SK-N-SH treated with all-trans-retinoic acid at 6 μM for 48 hours (cell line): ENCODE measurements at regions not wholly inside any gene's neighbourhood (a gene's known extent, or its start where the extent isn't known, plus 50 kb on each side); places are given as distances from the start of the nearest gene placed in this dataset.

Experiments
- ATAC-seq: fragments of 200-7000 bp; cut with Tn5 transposase; 3 replicates; pipeline ENCODE4 v1.9.1; 2020; ENCODE audit warnings: mild to moderate bottlenecking, moderate library complexity
- BACH2 ChIP-seq: fragments of 250-450 bp; sonication (Bioruptor Pico); IDR thresholded peaks from 2 replicates; pipeline ENCODE4 v1.9.0; 2021; ENCODE audit warnings: mild to moderate bottlenecking, borderline replicate concordance
- CSDC2 ChIP-seq: fragments of 250-450 bp; sonication (Bioruptor Pico); IDR thresholded peaks from 2 replicates; pipeline ENCODE4 v1.5.0; 2020; ENCODE audit warnings: mild to moderate bottlenecking, moderate library complexity
- ESRRG ChIP-seq: fragments of 250-450 bp; sonication (Bioruptor Pico); IDR thresholded peaks from 2 replicates; pipeline ENCODE4 v1.6.1; 2021; ENCODE audit warnings: mild to moderate bottlenecking
- GLIS3 ChIP-seq: fragments of 250-450 bp; sonication (Bioruptor Pico); IDR thresholded peaks from 2 replicates; pipeline ENCODE4 v1.5.0; 2020; ENCODE audit warnings: mild to moderate bottlenecking, moderate library complexity
- OSR1 ChIP-seq: fragments of 250-450 bp; sonication (Bioruptor Pico); IDR thresholded peaks from 2 replicates; pipeline ENCODE4 v1.8.0; 2022; ENCODE audit warnings: moderate library complexity, mild to moderate bottlenecking, inconsistent platforms
- POU6F1 ChIP-seq: fragments of 250-450 bp; sonication (Bioruptor Pico); IDR thresholded peaks from 2 replicates; pipeline ENCODE4 v1.8.0; 2021; ENCODE audit warnings: low read depth, mild to moderate bottlenecking, moderate library complexity, borderline replicate concordance
- PPARA ChIP-seq: fragments of 250-450 bp; sonication (Bioruptor Pico); IDR thresholded peaks from 2 replicates; pipeline ENCODE4 v1.5.0; 2020; ENCODE audit warnings: mild to moderate bottlenecking, borderline replicate concordance
- RARB ChIP-seq: fragments of 250-450 bp; sonication (Bioruptor Pico); IDR thresholded peaks from 2 replicates; pipeline ENCODE4 v1.8.0; 2021; ENCODE audit warnings: mild to moderate bottlenecking, moderate library complexity
- TCF4 ChIP-seq: fragments of 250-450 bp; sonication (Bioruptor Pico); IDR thresholded peaks from 2 replicates; pipeline ENCODE4 v1.8.0; 2021; ENCODE audit warnings: mild to moderate bottlenecking, moderate library complexity, borderline replicate concordance
- TOX ChIP-seq: fragments of 250-450 bp; sonication (Bioruptor Pico); IDR thresholded peaks from 2 replicates; pipeline ENCODE4 v1.8.0; 2021; ENCODE audit warnings: mild to moderate bottlenecking, moderate library complexity, borderline replicate concordance
- ZC3H10 ChIP-seq: fragments of 250-450 bp; sonication (Bioruptor Pico); IDR thresholded peaks from 2 replicates; pipeline ENCODE4 v1.5.1; 2021; ENCODE audit warnings: mild to moderate bottlenecking, moderate library complexity
- ZFP3 ChIP-seq: fragments of 250-450 bp; sonication (Bioruptor Pico); IDR thresholded peaks from 2 replicates; pipeline ENCODE4 v1.5.0; 2020; ENCODE audit warnings: mild to moderate bottlenecking, moderate library complexity
- ZFP30 ChIP-seq: fragments of 450-650 bp; formaldehyde crosslinking; IDR thresholded peaks from 2 replicates; pipeline ENCODE4 v1.5.0; 2022; ENCODE audit warnings: mild to moderate bottlenecking, moderate library complexity
- ZNF565 ChIP-seq: fragments of 450-650 bp; formaldehyde crosslinking; conservative IDR thresholded peaks from 2 replicates; pipeline ENCODE4 v1.5.0; 2020; ENCODE audit warnings: low read depth, mild to moderate bottlenecking, moderate library complexity
- ZNF8 ChIP-seq: fragments of 450-650 bp; formaldehyde crosslinking; IDR thresholded peaks from 2 replicates; pipeline ENCODE4 v1.5.0; 2020; ENCODE audit warnings: mild to moderate bottlenecking, moderate library complexity
- TF ChIP-seq, protein P1 (sequence below): fragments of 250-450 bp; sonication (Bioruptor Pico); IDR thresholded peaks from 2 replicates; pipeline ENCODE4 v1.5.1; 2020; ENCODE audit warnings: low read depth, mild to moderate bottlenecking, moderate library complexity
- TF ChIP-seq, protein P2 (sequence below): fragments of 250-450 bp; sonication (Bioruptor Pico); IDR thresholded peaks from 2 replicates; pipeline ENCODE4 v1.5.0; 2020; ENCODE audit warnings: mild to moderate bottlenecking, moderate library complexity
- TF ChIP-seq, protein P3 (sequence below): fragments of 250-450 bp; sonication (Bioruptor Pico); IDR thresholded peaks from 2 replicates; pipeline ENCODE4 v1.8.0; 2020; ENCODE audit warnings: mild to moderate bottlenecking, moderate library complexity, borderline replicate concordance

DNA sequence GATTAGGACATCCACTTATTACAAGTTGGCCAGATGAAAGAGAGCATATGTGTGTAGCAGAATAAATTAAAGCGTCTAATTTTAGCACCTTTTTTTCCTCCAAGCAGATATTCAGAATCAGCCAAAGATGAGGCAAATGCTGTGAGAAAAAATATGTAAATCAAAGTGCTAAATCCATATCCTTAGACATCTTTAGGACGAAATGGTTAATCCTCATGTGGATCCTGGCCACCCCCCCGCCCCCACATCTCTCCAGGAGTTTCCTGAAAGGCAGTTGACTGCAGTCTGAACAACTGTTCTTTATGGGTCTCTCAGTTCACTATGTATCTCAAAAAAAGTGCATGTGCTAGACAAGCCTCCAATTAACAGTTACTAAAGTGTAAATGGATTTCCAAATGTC is 1768.1 kb upstream of the SEL1L start:
- no peak for ATAC-seq
- TF ChIP-seq ZNF565 (CRISPR knock-in tag) (no peak), ZC3H10 (no peak), OSR1 (CRISPR knock-in tag) (no peak), ZNF8 (CRISPR knock-in tag) (no peak), ZFP30 (CRISPR knock-in tag) (no peak), POU6F1 (CRISPR knock-in tag) (no peak), TOX (CRISPR knock-in tag) (no peak), CSDC2 (CRISPR knock-in tag) (no peak), BACH2 (CRISPR knock-in tag) (no peak), ESRRG (no peak)
- TF ChIP-seq, all 23 proteins: peak for 0

GRCh38 chr14:83309211-83309610 is 1775.6 kb upstream of the SEL1L start:
- ATAC-seq: no peak
- TF ChIP-seq ZNF8 (CRISPR knock-in tag) (no peak), ZFP3 (CRISPR knock-in tag) (no peak), ZNF565 (CRISPR knock-in tag) (no peak), ZC3H10 (no peak), TCF4 (CRISPR knock-in tag) (no peak), PPARA (CRISPR knock-in tag) (no peak), RARB (CRISPR knock-in tag) (no peak), GLIS3 (CRISPR knock-in tag) (no peak), CSDC2 (CRISPR knock-in tag) (no peak), POU6F1 (CRISPR knock-in tag) (no peak), ESRRG (no peak)
- TF ChIP-seq, protein P1, sequence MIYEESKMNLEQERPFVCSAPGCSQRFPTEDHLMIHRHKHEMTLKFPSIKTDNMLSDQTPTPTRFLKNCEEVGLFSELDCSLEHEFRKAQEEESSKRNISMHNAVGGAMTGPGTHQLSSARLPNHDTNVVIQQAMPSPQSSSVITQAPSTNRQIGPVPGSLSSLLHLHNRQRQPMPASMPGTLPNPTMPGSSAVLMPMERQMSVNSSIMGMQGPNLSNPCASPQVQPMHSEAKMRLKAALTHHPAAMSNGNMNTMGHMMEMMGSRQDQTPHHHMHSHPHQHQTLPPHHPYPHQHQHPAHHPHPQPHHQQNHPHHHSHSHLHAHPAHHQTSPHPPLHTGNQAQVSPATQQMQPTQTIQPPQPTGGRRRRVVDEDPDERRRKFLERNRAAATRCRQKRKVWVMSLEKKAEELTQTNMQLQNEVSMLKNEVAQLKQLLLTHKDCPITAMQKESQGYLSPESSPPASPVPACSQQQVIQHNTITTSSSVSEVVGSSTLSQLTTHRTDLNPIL (CRISPR knock-in tag): no peak
- TF ChIP-seq, protein P2, sequence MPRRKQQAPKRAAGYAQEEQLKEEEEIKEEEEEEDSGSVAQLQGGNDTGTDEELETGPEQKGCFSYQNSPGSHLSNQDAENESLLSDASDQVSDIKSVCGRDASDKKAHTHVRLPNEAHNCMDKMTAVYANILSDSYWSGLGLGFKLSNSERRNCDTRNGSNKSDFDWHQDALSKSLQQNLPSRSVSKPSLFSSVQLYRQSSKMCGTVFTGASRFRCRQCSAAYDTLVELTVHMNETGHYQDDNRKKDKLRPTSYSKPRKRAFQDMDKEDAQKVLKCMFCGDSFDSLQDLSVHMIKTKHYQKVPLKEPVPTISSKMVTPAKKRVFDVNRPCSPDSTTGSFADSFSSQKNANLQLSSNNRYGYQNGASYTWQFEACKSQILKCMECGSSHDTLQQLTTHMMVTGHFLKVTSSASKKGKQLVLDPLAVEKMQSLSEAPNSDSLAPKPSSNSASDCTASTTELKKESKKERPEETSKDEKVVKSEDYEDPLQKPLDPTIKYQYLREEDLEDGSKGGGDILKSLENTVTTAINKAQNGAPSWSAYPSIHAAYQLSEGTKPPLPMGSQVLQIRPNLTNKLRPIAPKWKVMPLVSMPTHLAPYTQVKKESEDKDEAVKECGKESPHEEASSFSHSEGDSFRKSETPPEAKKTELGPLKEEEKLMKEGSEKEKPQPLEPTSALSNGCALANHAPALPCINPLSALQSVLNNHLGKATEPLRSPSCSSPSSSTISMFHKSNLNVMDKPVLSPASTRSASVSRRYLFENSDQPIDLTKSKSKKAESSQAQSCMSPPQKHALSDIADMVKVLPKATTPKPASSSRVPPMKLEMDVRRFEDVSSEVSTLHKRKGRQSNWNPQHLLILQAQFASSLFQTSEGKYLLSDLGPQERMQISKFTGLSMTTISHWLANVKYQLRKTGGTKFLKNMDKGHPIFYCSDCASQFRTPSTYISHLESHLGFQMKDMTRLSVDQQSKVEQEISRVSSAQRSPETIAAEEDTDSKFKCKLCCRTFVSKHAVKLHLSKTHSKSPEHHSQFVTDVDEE: no peak

DNA sequence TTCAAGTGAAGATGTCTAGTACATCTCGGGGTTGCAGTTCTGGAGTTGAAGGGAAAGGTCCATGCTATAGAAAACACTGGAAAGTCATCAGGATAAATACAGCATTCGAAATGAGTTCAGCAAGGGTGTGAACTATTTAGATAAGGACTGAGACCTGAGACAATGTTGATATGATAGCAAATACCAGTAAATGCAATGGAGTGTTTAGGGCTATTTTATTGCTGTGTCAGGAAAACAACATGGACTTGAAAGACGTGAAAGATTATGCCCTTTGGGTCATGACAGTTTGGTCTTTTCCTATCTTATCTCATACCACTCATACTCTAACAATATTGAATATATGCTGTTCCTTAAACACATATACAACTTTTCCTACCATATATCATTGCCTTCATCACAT is 1776.2 kb upstream of the SEL1L start:
- ATAC-seq: no peak
- TF ChIP-seq GLIS3 (CRISPR knock-in tag): no peak
- no peak for TF ChIP-seq RARB (CRISPR knock-in tag)
- no peak for TF ChIP-seq OSR1 (CRISPR knock-in tag)
- no peak for TF ChIP-seq ZNF565 (CRISPR knock-in tag)
- no peak for TF ChIP-seq POU6F1 (CRISPR knock-in tag)
- TF ChIP-seq ZFP30 (CRISPR knock-in tag): no peak
- TF ChIP-seq ZFP3 (CRISPR knock-in tag): no peak
- TF ChIP-seq, protein P3, sequence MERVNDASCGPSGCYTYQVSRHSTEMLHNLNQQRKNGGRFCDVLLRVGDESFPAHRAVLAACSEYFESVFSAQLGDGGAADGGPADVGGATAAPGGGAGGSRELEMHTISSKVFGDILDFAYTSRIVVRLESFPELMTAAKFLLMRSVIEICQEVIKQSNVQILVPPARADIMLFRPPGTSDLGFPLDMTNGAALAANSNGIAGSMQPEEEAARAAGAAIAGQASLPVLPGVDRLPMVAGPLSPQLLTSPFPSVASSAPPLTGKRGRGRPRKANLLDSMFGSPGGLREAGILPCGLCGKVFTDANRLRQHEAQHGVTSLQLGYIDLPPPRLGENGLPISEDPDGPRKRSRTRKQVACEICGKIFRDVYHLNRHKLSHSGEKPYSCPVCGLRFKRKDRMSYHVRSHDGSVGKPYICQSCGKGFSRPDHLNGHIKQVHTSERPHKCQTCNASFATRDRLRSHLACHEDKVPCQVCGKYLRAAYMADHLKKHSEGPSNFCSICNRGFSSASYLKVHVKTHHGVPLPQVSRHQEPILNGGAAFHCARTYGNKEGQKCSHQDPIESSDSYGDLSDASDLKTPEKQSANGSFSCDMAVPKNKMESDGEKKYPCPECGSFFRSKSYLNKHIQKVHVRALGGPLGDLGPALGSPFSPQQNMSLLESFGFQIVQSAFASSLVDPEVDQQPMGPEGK (CRISPR knock-in tag): no peak
- TF ChIP-seq, all 23 proteins: peak for 0
